CD4-positive, CD25-positive, alpha-beta regulatory T cell (primary cell): ENCODE measurements at regions not wholly inside any gene's neighbourhood (a gene's known extent, or its start where the extent isn't known, plus 50 kb on each side); places are given as distances from the start of the nearest gene placed in this dataset.

Experiments used
- ATAC-seq, 2 donors: fragments of 150-1000 bp; cut with Tn5 transposase; one replicate each; pipeline ENCODE4 v1.10.0; 2021; ENCODE audit warnings: low read depth in 2 of 2, moderate number of reproducible peaks in 2 of 2, moderate library complexity in 1 of 2
- DNase-seq, 3 donors: peaks; one replicate each; pipeline versions ENCODE4 v3.0.0 to v3.0.0-alpha.2; 2012 to 2022; ENCODE audit warnings: mixed read lengths in 1 of 3
- H3K27ac ChIP-seq: one replicate; pipeline ENCODE4 v1.7.0; 2013; ENCODE audit warnings: mild to moderate bottlenecking, low read length; ENCODE audit not compliant: insufficient read depth, poor library complexity, severe bottlenecking
- H3K27me3 ChIP-seq: one replicate; pipeline ENCODE4 v1.7.0; 2013; ENCODE audit warnings: low read length; ENCODE audit not compliant: control insufficient read depth, insufficient read depth
- H3K36me3 ChIP-seq: one replicate; pipeline ENCODE4 v1.7.0; 2013; ENCODE audit warnings: mild to moderate bottlenecking, low read length, moderate library complexity; ENCODE audit not compliant: control insufficient read depth, insufficient read depth
- H3K4me1 ChIP-seq: 2 replicates; pipeline ENCODE4 v1.7.0; 2013; ENCODE audit warnings: mild to moderate bottlenecking, low read length; ENCODE audit not compliant: insufficient read depth, control insufficient read depth, poor library complexity, severe bottlenecking
- H3K4me3 ChIP-seq: one replicate; pipeline ENCODE4 v1.7.0; 2013; ENCODE audit warnings: low read depth, mild to moderate bottlenecking, low read length, moderate library complexity
- H3K9me3 ChIP-seq, 2 experiments: 1 replicate in 1 of 2; 2 replicates in 1 of 2; pipeline ENCODE4 v1.7.0; 2013; ENCODE audit warnings: low read length in 2 of 2, mild to moderate bottlenecking in 1 of 2, moderate library complexity in 1 of 2; ENCODE audit not compliant: control insufficient read depth in 2 of 2
- H3K27ac Mint-ChIP-seq, 3 donors: one replicate each; pipeline ENCODE4 v1.8.0; 2020 to 2022; ENCODE audit warnings: mild to moderate bottlenecking in 3 of 3, mixed read lengths in 3 of 3, moderate library complexity in 2 of 3
- H3K27me3 Mint-ChIP-seq: one replicate; pipeline ENCODE4 v1.8.0; 2022; ENCODE audit warnings: mild to moderate bottlenecking, mixed read lengths
- H3K36me3 Mint-ChIP-seq: one replicate; pipeline ENCODE4 v1.8.0; 2020; ENCODE audit warnings: mixed read lengths
- H3K4me1 Mint-ChIP-seq, 4 donors: one replicate each; pipeline ENCODE4 v1.8.0; 2020 to 2022; ENCODE audit warnings: mixed read lengths in 4 of 4, mild to moderate bottlenecking in 1 of 4
- H3K4me3 Mint-ChIP-seq, 4 donors: one replicate each; pipeline ENCODE4 v1.8.0; 2020 to 2022; ENCODE audit warnings: mild to moderate bottlenecking in 4 of 4, mixed read lengths in 4 of 4, moderate library complexity in 3 of 4
- H3K9me3 Mint-ChIP-seq, 7 donors: one replicate each; pipeline ENCODE4 v1.8.0; 2020 to 2022; ENCODE audit warnings: mixed read lengths in 7 of 7, mild to moderate bottlenecking in 3 of 7, moderate library complexity in 2 of 7

GRCh38 chr20:60219231-60219630, 261.0 kb downstream of the CDH26 start:
- no peaks in the 10 kb centered on the region for H3K4me1 Mint-ChIP-seq

GRCh38 chr20:60219984-60220562, 261.9 kb downstream of the CDH26 start:
- no peaks in the 10 kb centered on the region for H3K4me1 ChIP-seq
- H3K36me3 ChIP-seq, result no peaks in the 10 kb centered on the region
- no peaks in the 10 kb centered on the region for H3K9me3 ChIP-seq
- no peaks in the 10 kb centered on the region for H3K36me3 Mint-ChIP-seq
- no peaks in the 10 kb centered on the region for H3K4me1 Mint-ChIP-seq
- H3K9me3 Mint-ChIP-seq, result no peaks in the 10 kb centered on the region
- no peak overlapping the region for H3K27ac ChIP-seq
- no peak for ATAC-seq
- no peak overlapping the region for H3K27ac Mint-ChIP-seq
- H3K27me3 ChIP-seq, result no peaks in the 10 kb centered on the region
- no peak overlapping the region for H3K4me3 Mint-ChIP-seq
- H3K27me3 Mint-ChIP-seq, result peaks cover 8% of the 10 kb centered on the region
- no peak for DNase-seq
- H3K4me3 ChIP-seq, result no peak overlapping the region

More at GRCh38 chr20:60219231-60219630, 261.0 kb downstream of the CDH26 start:
- Histone ChIP-seq H3K9me3 (no peaks in the 10 kb centered on the region), H3K4me3 (no peak overlapping the region), H3K27ac (no peak overlapping the region), H3K4me1 (no peaks in the 10 kb centered on the region), H3K27me3 (no peaks in the 10 kb centered on the region), H3K36me3 (no peaks in the 10 kb centered on the region)
- DNase-seq (no peak), ATAC-seq (no peak)
- no peaks in the 10 kb centered on the region for H3K36me3 Mint-ChIP-seq
- no peak overlapping the region for H3K4me3 Mint-ChIP-seq
- no peak overlapping the region for H3K27ac Mint-ChIP-seq
- H3K27me3 Mint-ChIP-seq, result peaks cover 8% of the 10 kb centered on the region
- H3K9me3 Mint-ChIP-seq, result no peaks in the 10 kb centered on the region

- Mint-ChIP-seq H3K9me3 (no peaks in the 10 kb centered on the region), H3K27ac (no peak overlapping the region), H3K4me1 (no peaks in the 10 kb centered on the region)
Measured at GRCh38 chr20:60220706-60221105, 262.5 kb downstream of the CDH26 start.

GRCh38 chr20:60221593-60221992, 263.4 kb downstream of the CDH26 start:
- Mint-ChIP-seq H3K27ac (no peak overlapping the region), H3K4me3 (no peak overlapping the region), H3K4me1 (no peaks in the 10 kb centered on the region), H3K27me3 (peaks cover 8% of the 10 kb centered on the region), H3K9me3 (no peaks in the 10 kb centered on the region), H3K36me3 (no peaks in the 10 kb centered on the region)
- no peak overlapping the region for H3K27ac ChIP-seq
- no peak for DNase-seq
- no peak for ATAC-seq
- no peaks in the 10 kb centered on the region for H3K27me3 ChIP-seq
- no peaks in the 10 kb centered on the region for H3K36me3 ChIP-seq
- H3K4me3 ChIP-seq, result no peak overlapping the region
- H3K9me3 ChIP-seq, result no peaks in the 10 kb centered on the region
- no peaks in the 10 kb centered on the region for H3K4me1 ChIP-seq

More at GRCh38 chr20:60220706-60221105, 262.5 kb downstream of the CDH26 start:
- no peaks in the 10 kb centered on the region for H3K27me3 ChIP-seq
- ATAC-seq (no peak), DNase-seq (no peak)
- no peaks in the 10 kb centered on the region for H3K9me3 ChIP-seq
- H3K36me3 ChIP-seq, result no peaks in the 10 kb centered on the region
- H3K4me3 Mint-ChIP-seq, result no peak overlapping the region
- H3K27ac ChIP-seq, result no peak overlapping the region
- H3K36me3 Mint-ChIP-seq, result no peaks in the 10 kb centered on the region
- H3K4me3 ChIP-seq, result no peak overlapping the region
- H3K4me1 ChIP-seq, result no peaks in the 10 kb centered on the region
- peaks cover 8% of the 10 kb centered on the region for H3K27me3 Mint-ChIP-seq

GRCh38 chr20:60222497-60222896, 264.3 kb downstream of the CDH26 start:
- no peak overlapping the region for H3K4me3 Mint-ChIP-seq
- ATAC-seq (no peak), DNase-seq (no peak)
- Histone ChIP-seq H3K9me3 (no peaks in the 10 kb centered on the region), H3K36me3 (no peaks in the 10 kb centered on the region), H3K27ac (no peak overlapping the region), H3K4me1 (no peaks in the 10 kb centered on the region), H3K4me3 (no peak overlapping the region), H3K27me3 (no peaks in the 10 kb centered on the region)
- H3K9me3 Mint-ChIP-seq, result no peaks in the 10 kb centered on the region
- H3K27me3 Mint-ChIP-seq, result peaks cover 8% of the 10 kb centered on the region
- H3K4me1 Mint-ChIP-seq, result no peaks in the 10 kb centered on the region
- no peaks in the 10 kb centered on the region for H3K36me3 Mint-ChIP-seq
- no peak overlapping the region for H3K27ac Mint-ChIP-seq

- Mint-ChIP-seq H3K9me3 (no peaks in the 10 kb centered on the region), H3K4me3 (no peak overlapping the region), H3K36me3 (no peaks in the 10 kb centered on the region)
Measured at GRCh38 chr20:60223174-60223573, 265.0 kb downstream of the CDH26 start.

GRCh38 chr20:60224914-60225313, 266.7 kb downstream of the CDH26 start:
- Histone ChIP-seq H3K36me3 (no peaks in the 10 kb centered on the region), H3K4me1 (no peaks in the 10 kb centered on the region), H3K27me3 (no peaks in the 10 kb centered on the region), H3K9me3 (no peaks in the 10 kb centered on the region), H3K4me3 (no peak overlapping the region), H3K27ac (no peak overlapping the region)
- H3K9me3 Mint-ChIP-seq, result no peaks in the 10 kb centered on the region
- no peak for ATAC-seq
- H3K4me1 Mint-ChIP-seq, result no peaks in the 10 kb centered on the region
- no peak overlapping the region for H3K27ac Mint-ChIP-seq
- DNase-seq, result peak in 1 of 3 donors; percentile 8
- no peaks in the 10 kb centered on the region for H3K36me3 Mint-ChIP-seq
- no peak overlapping the region for H3K4me3 Mint-ChIP-seq
- H3K27me3 Mint-ChIP-seq, result peaks cover 8% of the 10 kb centered on the region

More at GRCh38 chr20:60223174-60223573, 265.0 kb downstream of the CDH26 start:
- Histone ChIP-seq H3K4me3 (no peak overlapping the region), H3K9me3 (no peaks in the 10 kb centered on the region), H3K27ac (no peak overlapping the region), H3K36me3 (no peaks in the 10 kb centered on the region), H3K27me3 (no peaks in the 10 kb centered on the region), H3K4me1 (no peaks in the 10 kb centered on the region)
- no peaks in the 10 kb centered on the region for H3K4me1 Mint-ChIP-seq
- H3K27ac Mint-ChIP-seq, result no peak overlapping the region
- DNase-seq (no peak), ATAC-seq (no peak)
- peaks cover 8% of the 10 kb centered on the region for H3K27me3 Mint-ChIP-seq

GRCh38 chr20:60228255-60228654, 270.0 kb downstream of the CDH26 start:
- Histone ChIP-seq H3K27ac (no peak overlapping the region), H3K4me1 (no peaks in the 10 kb centered on the region), H3K9me3 (no peaks in the 10 kb centered on the region), H3K27me3 (no peaks in the 10 kb centered on the region), H3K4me3 (no peak overlapping the region), H3K36me3 (no peaks in the 10 kb centered on the region)
- no peak overlapping the region for H3K4me3 Mint-ChIP-seq
- H3K27me3 Mint-ChIP-seq, result no peaks in the 10 kb centered on the region
- ATAC-seq (no peak), DNase-seq (no peak)
- no peaks in the 10 kb centered on the region for H3K36me3 Mint-ChIP-seq
- no peaks in the 10 kb centered on the region for H3K9me3 Mint-ChIP-seq
- no peak overlapping the region for H3K27ac Mint-ChIP-seq
- no peaks in the 10 kb centered on the region for H3K4me1 Mint-ChIP-seq
